A549 (cell line): ENCODE measurements at regions not wholly inside any gene's neighbourhood (a gene's known extent, or its start where the extent isn't known, plus 50 kb on each side); places are given as distances from the start of the nearest gene placed in this dataset.

Experiments used
- BCL3 ChIP-seq: fragments of >200 bp; sonication (Bioruptor Twin); formaldehyde crosslinking; IDR thresholded peaks from 3 replicates; pipeline ENCODE4 v1.6.1; 2016
- FOSL2 ChIP-seq, 2 experiments: fragments of 450-650 bp in 1 of 2; fragments of >200 bp in 1 of 2; sonication (Bioruptor Twin) in 1 of 2; formaldehyde crosslinking; IDR thresholded peaks; 2 replicates each; pipeline versions ENCODE4 v1.5.0 to v1.6.1; 2016 to 2020; ENCODE audit warnings: mild to moderate bottlenecking in 1 of 2, moderate library complexity in 1 of 2
- JUNB ChIP-seq: fragments of >200 bp; sonication (Bioruptor Twin); formaldehyde crosslinking; IDR thresholded peaks from 2 replicates; pipeline ENCODE4 v1.6.1; 2016
- MYC ChIP-seq: IDR thresholded peaks from 2 replicates; pipeline ENCODE4 v1.6.1; 2012; ENCODE audit warnings: mild to moderate bottlenecking, inconsistent platforms, low read length, improper control_type of control experiment, borderline replicate concordance
- REST ChIP-seq: fragments of 200-600 bp; sonication (generic); IDR thresholded peaks from 2 replicates; pipeline ENCODE4 v1.6.1; 2016; ENCODE audit warnings: antibody characterized with exemption, mild to moderate bottlenecking, moderate library complexity
- TF ChIP-seq, protein P1 (sequence below): fragments of >200 bp; sonication (Bioruptor Twin); formaldehyde crosslinking; IDR thresholded peaks from 3 replicates; pipeline ENCODE4 v1.5.1; 2016

DNA sequence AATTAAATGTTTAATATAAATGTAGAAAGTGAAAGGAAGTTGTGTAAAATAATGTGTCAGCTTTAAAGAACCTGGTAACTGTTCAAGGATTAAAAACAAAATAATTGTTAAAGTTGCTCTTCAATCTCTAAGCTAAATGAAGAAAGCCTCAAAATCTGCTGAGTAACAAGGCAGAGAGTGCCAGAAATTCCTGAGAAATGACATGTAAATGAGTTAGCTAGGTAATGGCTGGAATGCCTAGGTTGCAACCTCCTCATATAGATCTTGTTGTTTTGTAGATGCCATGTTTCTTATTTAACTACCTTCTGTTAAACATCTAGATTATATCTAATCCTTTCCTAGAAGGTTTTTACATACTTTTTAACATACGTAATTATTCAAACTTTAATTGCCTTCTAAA is 763.6 kb upstream of the AGA start:
- no peak for TF ChIP-seq REST
- no peak for TF ChIP-seq FOSL2 (IDR thresholded peaks at IDR 0.05)
- no peak for TF ChIP-seq FOSL2 (CRISPR knock-in tag; IDR thresholded peaks at IDR 0.05)
- TF ChIP-seq JUNB: no peak
- TF ChIP-seq, protein P1, sequence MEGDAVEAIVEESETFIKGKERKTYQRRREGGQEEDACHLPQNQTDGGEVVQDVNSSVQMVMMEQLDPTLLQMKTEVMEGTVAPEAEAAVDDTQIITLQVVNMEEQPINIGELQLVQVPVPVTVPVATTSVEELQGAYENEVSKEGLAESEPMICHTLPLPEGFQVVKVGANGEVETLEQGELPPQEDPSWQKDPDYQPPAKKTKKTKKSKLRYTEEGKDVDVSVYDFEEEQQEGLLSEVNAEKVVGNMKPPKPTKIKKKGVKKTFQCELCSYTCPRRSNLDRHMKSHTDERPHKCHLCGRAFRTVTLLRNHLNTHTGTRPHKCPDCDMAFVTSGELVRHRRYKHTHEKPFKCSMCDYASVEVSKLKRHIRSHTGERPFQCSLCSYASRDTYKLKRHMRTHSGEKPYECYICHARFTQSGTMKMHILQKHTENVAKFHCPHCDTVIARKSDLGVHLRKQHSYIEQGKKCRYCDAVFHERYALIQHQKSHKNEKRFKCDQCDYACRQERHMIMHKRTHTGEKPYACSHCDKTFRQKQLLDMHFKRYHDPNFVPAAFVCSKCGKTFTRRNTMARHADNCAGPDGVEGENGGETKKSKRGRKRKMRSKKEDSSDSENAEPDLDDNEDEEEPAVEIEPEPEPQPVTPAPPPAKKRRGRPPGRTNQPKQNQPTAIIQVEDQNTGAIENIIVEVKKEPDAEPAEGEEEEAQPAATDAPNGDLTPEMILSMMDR: no peak
- no peak for TF ChIP-seq BCL3
- TF ChIP-seq MYC: no peak
